ENCODE measurements at regions not wholly inside any gene's neighbourhood (a gene's known extent, or its start where the extent isn't known, plus 50 kb on each side); places are given as distances from the start of the nearest gene placed in this dataset.

DNA sequence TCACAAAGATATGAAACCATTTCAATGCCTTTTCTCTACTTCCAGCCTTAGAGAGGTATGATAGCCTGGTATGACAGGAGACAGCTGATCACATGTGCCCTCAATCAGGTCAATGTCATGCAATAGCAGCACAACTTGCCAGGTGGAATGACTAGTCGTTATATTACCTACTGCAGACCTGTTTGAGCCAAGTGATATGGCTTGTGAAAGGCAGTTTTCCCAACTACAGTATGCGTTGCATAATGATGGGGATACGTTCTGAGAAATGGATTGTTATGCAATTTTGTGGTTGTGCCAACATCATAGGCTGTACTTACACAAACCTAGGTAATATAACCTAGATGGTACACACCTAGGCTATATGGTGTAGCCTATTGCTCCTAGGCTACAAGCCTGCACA, 262.8 kb downstream of the ICOS start:
- no peak overlapping the region for H3K9ac ChIP-seq (ENCODE audit: extremely low read depth, insufficient read length, low read length)
- no peak overlapping the region for H3K27ac ChIP-seq (ENCODE audit: insufficient read length, low read depth, low read length)
- DNase-seq: no peak
- H2BK20ac ChIP-seq (ENCODE audit: low read depth, low read length, poor library complexity, severe bottlenecking): no peak overlapping the region
- H3K18ac ChIP-seq (ENCODE audit: insufficient read length, low read depth, low read length): no peak overlapping the region
- no peak overlapping the region for H3T11ph ChIP-seq (ENCODE audit: low read length)
- no peak overlapping the region for H2BK15ac ChIP-seq (ENCODE audit: low read depth, low read length)
- no peaks in the 10 kb centered on the region; the same call in 1 of the 2 replicates for H3K27me3 ChIP-seq (ENCODE audit: insufficient read depth, low read length)
- H4K8ac ChIP-seq (replicated peaks; ENCODE audit: insufficient read length, low read depth, low read length): no peak overlapping the region
- no peaks in the 10 kb centered on the region for H4K20me1 ChIP-seq (ENCODE audit: control insufficient read depth, insufficient read depth, insufficient read length)
- TF ChIP-seq, protein P1, sequence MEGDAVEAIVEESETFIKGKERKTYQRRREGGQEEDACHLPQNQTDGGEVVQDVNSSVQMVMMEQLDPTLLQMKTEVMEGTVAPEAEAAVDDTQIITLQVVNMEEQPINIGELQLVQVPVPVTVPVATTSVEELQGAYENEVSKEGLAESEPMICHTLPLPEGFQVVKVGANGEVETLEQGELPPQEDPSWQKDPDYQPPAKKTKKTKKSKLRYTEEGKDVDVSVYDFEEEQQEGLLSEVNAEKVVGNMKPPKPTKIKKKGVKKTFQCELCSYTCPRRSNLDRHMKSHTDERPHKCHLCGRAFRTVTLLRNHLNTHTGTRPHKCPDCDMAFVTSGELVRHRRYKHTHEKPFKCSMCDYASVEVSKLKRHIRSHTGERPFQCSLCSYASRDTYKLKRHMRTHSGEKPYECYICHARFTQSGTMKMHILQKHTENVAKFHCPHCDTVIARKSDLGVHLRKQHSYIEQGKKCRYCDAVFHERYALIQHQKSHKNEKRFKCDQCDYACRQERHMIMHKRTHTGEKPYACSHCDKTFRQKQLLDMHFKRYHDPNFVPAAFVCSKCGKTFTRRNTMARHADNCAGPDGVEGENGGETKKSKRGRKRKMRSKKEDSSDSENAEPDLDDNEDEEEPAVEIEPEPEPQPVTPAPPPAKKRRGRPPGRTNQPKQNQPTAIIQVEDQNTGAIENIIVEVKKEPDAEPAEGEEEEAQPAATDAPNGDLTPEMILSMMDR (conservative IDR thresholded peaks at IDR 0.05): no peak
- H3K4me1 ChIP-seq (ENCODE audit: insufficient read depth, low read length): peaks cover 3% of the 10 kb centered on the region; the same call in 1 of the 2 replicates
- no peak overlapping the region for H3K4me3 Mint-ChIP-seq
- no peak overlapping the region for H3K4me2 ChIP-seq (ENCODE audit: insufficient read depth, insufficient read length, low read length)
- no peak overlapping the region for H2BK120ac ChIP-seq (ENCODE audit: low read depth, low read length, poor library complexity, severe bottlenecking)
- no peak overlapping the region for H4K91ac ChIP-seq (ENCODE audit: insufficient read length, low read depth, low read length)
- H3K23ac ChIP-seq (ENCODE audit: insufficient read length, low read depth, low read length): no peak overlapping the region
- no peak overlapping the region for H2BK5ac ChIP-seq (ENCODE audit: insufficient read length, low read length)
- no peak overlapping the region for H3K27ac Mint-ChIP-seq
- no CpG with 5 or more reads among the region's 3 CpGs for WGBS (ENCODE audit: extremely low coverage, insufficient read length, low lambda C conversion rate)
- H2AK5ac ChIP-seq (ENCODE audit: insufficient read length, low read length): no peak overlapping the region
- H3K79me1 ChIP-seq (ENCODE audit: insufficient read depth, low read depth, low read length, poor library complexity, severe bottlenecking): no peaks in the 10 kb centered on the region
- no peak overlapping the region for H4K5ac ChIP-seq (ENCODE audit: insufficient read length, low read depth, low read length)
- no peak overlapping the region for H3K56ac ChIP-seq (ENCODE audit: insufficient read length, low read depth, low read length)
- H3K14ac ChIP-seq (ENCODE audit: insufficient read depth, low read length): no peak overlapping the region
- H3K27me3 Mint-ChIP-seq (ENCODE audit: low read depth): peaks cover 13% of the 10 kb centered on the region
- H2BK12ac ChIP-seq (ENCODE audit: insufficient read length, low read depth, low read length): no peak overlapping the region
- H3K4ac ChIP-seq (ENCODE audit: low read depth, low read length): no peak overlapping the region
- H3K23me2 ChIP-seq (ENCODE audit: insufficient read length, low read depth, low read length, poor library complexity, severe bottlenecking): no peaks in the 10 kb centered on the region
- no peaks in the 10 kb centered on the region; a peak in 1 of 7 replicates for H3K36me3 Mint-ChIP-seq (ENCODE audit: insufficient read depth in 1 of 3, low read depth in 3 of 3)
- H3K9me3 ChIP-seq (ENCODE audit: control insufficient read depth, low read depth, low read length): no peaks in the 10 kb centered on the region
- no peaks in the 10 kb centered on the region; a peak in 1 of 5 replicates for H3K9me3 Mint-ChIP-seq
- H2AFZ ChIP-seq (ENCODE audit: low read length): no peak overlapping the region
- H3K79me2 ChIP-seq (ENCODE audit: insufficient read depth, low read length): no peaks in the 10 kb centered on the region
- peaks cover 1% of the 10 kb centered on the region in 2 experiments; a peak in 1 of 4 replicates for H3K4me1 Mint-ChIP-seq

Data from H9 (cell line).